ENCODE measurements at regions not wholly inside any gene's neighbourhood (a gene's known extent, or its start where the extent isn't known, plus 50 kb on each side); places are given as distances from the start of the nearest gene placed in this dataset.

- no peak for TF ChIP-seq ATF3 (IDR thresholded peaks at IDR 0.05)
Observed at GRCh38 chr2:193382583-193382982, 1187.8 kb upstream of the TMEFF2 start (continued).

- intact Hi-C loops (cut with micrococcal nuclease): no loop called here
- Histone ChIP-seq H3K9me2 (ENCODE audit: insufficient read depth) (no peaks in the 10 kb centered on the region; the same call in 1 of the 2 replicates), H4K20me1 (ENCODE audit: insufficient read depth) (no peaks in the 10 kb centered on the region), H3K79me2 (ENCODE audit: insufficient read depth, low read length) (no peaks in the 10 kb centered on the region), H3K4me2 (ENCODE audit: low read length) (no peak overlapping the region), H3K4me1 (ENCODE audit: control insufficient read depth in 1 of 2, insufficient read depth in 2 of 2, low read length in 2 of 2) (no peaks in the 10 kb centered on the region), H3K9ac (ENCODE audit: low read length) (no peak overlapping the region), H3K27ac (ENCODE audit: low read depth, low read length) (no peak overlapping the region), H3K27me3 (ENCODE audit: insufficient read depth, low read length) (no peaks in the 10 kb centered on the region), H2AFZ (ENCODE audit: low read depth, low read length, poor library complexity, severe bottlenecking) (no peak overlapping the region), H3K4me3 (replicated peaks in 1 of 2; ENCODE audit: low read depth in 1 of 2, low read length in 2 of 2) (no peak overlapping the region), H3K36me3 (ENCODE audit: control insufficient read depth in 1 of 2, insufficient read depth in 2 of 2, low read length in 2 of 2) (no peaks in the 10 kb centered on the region), H3K9me3 (ENCODE audit: control insufficient read depth in 1 of 2, insufficient read depth in 1 of 2, low read depth in 1 of 2, low read length in 2 of 2) (no peaks in the 10 kb centered on the region)
- no TSS peak for BruUV-seq (replicated peaks)
- RAD21 ChIA-PET (ENCODE audit: low non-redundant PET in 1 of 2, low total read pairs in 2 of 2, uncharacterized antibody in 2 of 2, unreplicated experiment in 2 of 2): no interaction called here
- CTCF ChIA-PET: no interaction called here
- no peak for ATAC-seq
- POLR2A ChIA-PET: no interaction called here
- TF ChIP-seq SRF (IDR thresholded peaks at IDR 0.05; ENCODE audit: low read depth) (no peak), MAX (IDR thresholded peaks at IDR 0.05) (no peak), ATF3 (IDR thresholded peaks at IDR 0.05) (no peak), SP1 (IDR thresholded peaks at IDR 0.05; ENCODE audit: low read depth) (no peak), ZFX (IDR thresholded peaks at IDR 0.05) (no peak), REST (IDR thresholded peaks at IDR 0.05; ENCODE audit: low read depth) (no peak), CBX3 (IDR thresholded peaks at IDR 0.05; ENCODE audit: low read depth) (no peak), EZH2phosphoT487 (IDR thresholded peaks at IDR 0.05; ENCODE audit: borderline replicate concordance) (no peak), ZBTB33 (IDR thresholded peaks at IDR 0.05; ENCODE audit: extremely low read depth, insufficient replicate concordance, low read length) (no peak), YY1 (IDR thresholded peaks at IDR 0.05; ENCODE audit: extremely low read depth, insufficient replicate concordance, low read depth, low read length) (no peak), CTCF (IDR thresholded peaks at IDR 0.05 in 2 of 3, conservative IDR thresholded peaks at IDR 0.05 in 1 of 3; ENCODE audit: borderline replicate concordance in 1 of 3, insufficient read depth in 1 of 3, low read depth in 2 of 3, low read length in 2 of 3) (no peak), ELF1 (IDR thresholded peaks at IDR 0.05; ENCODE audit: borderline replicate concordance, low read depth) (no peak), SIN3A (IDR thresholded peaks at IDR 0.05; ENCODE audit: low read depth) (no peak), EGR1 (IDR thresholded peaks at IDR 0.05; ENCODE audit: low read depth) (no peak)
- no peak for DNase-seq (ENCODE audit: low read depth, low spot score)
Observed at GRCh38 chr2:193377789-193378188, 1183.1 kb upstream of the TMEFF2 start.

Measured in HCT116 (cell line).